ENCODE measurements at regions not wholly inside any gene's neighbourhood (a gene's known extent, or its start where the extent isn't known, plus 50 kb on each side); places are given as distances from the start of the nearest gene placed in this dataset.

- WGBS (ENCODE audit: insufficient coverage), result 100% methylated on average over 3 of the region's 3 CpGs
- no peak for DNase-seq
- POLR2A ChIA-PET, result no interaction called here
- no peak overlapping the region for H3K4me3 ChIP-seq (ENCODE audit: control insufficient read depth in 1 of 7, extremely low read depth in 1 of 7, insufficient read depth in 4 of 7, low read depth in 2 of 7, low read length in 6 of 7)
- no peaks in the 10 kb centered on the region for H3K36me3 ChIP-seq (ENCODE audit: control insufficient read depth in 4 of 4, insufficient read depth in 4 of 4, low read length in 3 of 4)
- CTCF ChIA-PET, result no interaction called here
- no peaks in the 10 kb centered on the region for H3K4me1 ChIP-seq (ENCODE audit: control extremely low read depth in 1 of 4, control insufficient read depth in 4 of 4, insufficient read depth in 4 of 4, low read length in 3 of 4)
- no peak overlapping the region for H3K27ac ChIP-seq (ENCODE audit: insufficient read depth in 1 of 2, low read depth in 1 of 2, low read length in 2 of 2, poor library complexity in 1 of 2, severe bottlenecking in 2 of 2)
- H3K9me3 ChIP-seq (ENCODE audit: control extremely low read depth in 1 of 5, control insufficient read depth in 4 of 5, insufficient read depth in 2 of 5, low read depth in 1 of 5, low read length in 4 of 5), result no peaks in the 10 kb centered on the region
- H3K27me3 ChIP-seq (replicated peaks in 2 of 5; ENCODE audit: control insufficient read depth in 4 of 5, insufficient read depth in 5 of 5, low read length in 4 of 5), result no peaks in the 10 kb centered on the region
Measured at GRCh38 chr1:190738317-190738716, 260.7 kb upstream of the BRINP3 start.

- no peak overlapping the region for H3K4me3 ChIP-seq (ENCODE audit: control insufficient read depth in 1 of 7, extremely low read depth in 1 of 7, insufficient read depth in 4 of 7, low read depth in 2 of 7, low read length in 6 of 7)
- ChIA-PET CTCF (no interaction called here), POLR2A (no interaction called here)
- DNase-seq, result no peak
- no peaks in the 10 kb centered on the region for H3K36me3 ChIP-seq (ENCODE audit: control insufficient read depth in 4 of 4, insufficient read depth in 4 of 4, low read length in 3 of 4)
- no peak overlapping the region for H3K27ac ChIP-seq (ENCODE audit: insufficient read depth in 1 of 2, low read depth in 1 of 2, low read length in 2 of 2, poor library complexity in 1 of 2, severe bottlenecking in 2 of 2)
- H3K27me3 ChIP-seq (replicated peaks in 2 of 5; ENCODE audit: control insufficient read depth in 4 of 5, insufficient read depth in 5 of 5, low read length in 4 of 5), result no peaks in the 10 kb centered on the region
- H3K4me1 ChIP-seq (ENCODE audit: control extremely low read depth in 1 of 4, control insufficient read depth in 4 of 4, insufficient read depth in 4 of 4, low read length in 3 of 4), result no peaks in the 10 kb centered on the region
- WGBS (ENCODE audit: insufficient coverage), result no CpG with 5 or more reads among the region's 2 CpGs
- H3K9me3 ChIP-seq (ENCODE audit: control extremely low read depth in 1 of 5, control insufficient read depth in 4 of 5, insufficient read depth in 2 of 5, low read depth in 1 of 5, low read length in 4 of 5), result no peaks in the 10 kb centered on the region
Measured at GRCh38 chr1:190739926-190740325, 262.3 kb upstream of the BRINP3 start.

- ChIA-PET CTCF (no interaction called here), POLR2A (no interaction called here)
- Histone ChIP-seq H3K27ac (ENCODE audit: insufficient read depth in 1 of 2, low read depth in 1 of 2, low read length in 2 of 2, poor library complexity in 1 of 2, severe bottlenecking in 2 of 2) (no peak overlapping the region), H3K36me3 (ENCODE audit: control insufficient read depth in 4 of 4, insufficient read depth in 4 of 4, low read length in 3 of 4) (no peaks in the 10 kb centered on the region), H3K4me3 (ENCODE audit: control insufficient read depth in 1 of 7, extremely low read depth in 1 of 7, insufficient read depth in 4 of 7, low read depth in 2 of 7, low read length in 6 of 7) (no peak overlapping the region), H3K4me1 (ENCODE audit: control extremely low read depth in 1 of 4, control insufficient read depth in 4 of 4, insufficient read depth in 4 of 4, low read length in 3 of 4) (no peaks in the 10 kb centered on the region), H3K27me3 (replicated peaks in 2 of 5; ENCODE audit: control insufficient read depth in 4 of 5, insufficient read depth in 5 of 5, low read length in 4 of 5) (no peaks in the 10 kb centered on the region), H3K9me3 (ENCODE audit: control extremely low read depth in 1 of 5, control insufficient read depth in 4 of 5, insufficient read depth in 2 of 5, low read depth in 1 of 5, low read length in 4 of 5) (no peaks in the 10 kb centered on the region)
- DNase-seq, result no peak
Measured at GRCh38 chr1:190747704-190748103, 270.0 kb upstream of the BRINP3 start.

GRCh38 chr1:190752131-190752530, 274.5 kb upstream of the BRINP3 start:
- WGBS (ENCODE audit: insufficient coverage), result 100% methylated on average over 1 of the region's 2 CpGs
- ChIA-PET POLR2A (no interaction called here), CTCF (interaction anchor here (1.0 kb wide), 1 partner anchor 10 kb away, joined by 3 read pairs; no protein-coding TSS in a partner anchor)

GRCh38 chr1:190754666-190755065, 277.0 kb upstream of the BRINP3 start:
- Histone ChIP-seq H3K9me3 (ENCODE audit: control extremely low read depth in 1 of 5, control insufficient read depth in 4 of 5, insufficient read depth in 2 of 5, low read depth in 1 of 5, low read length in 4 of 5) (no peaks in the 10 kb centered on the region), H3K4me3 (ENCODE audit: control insufficient read depth in 1 of 7, extremely low read depth in 1 of 7, insufficient read depth in 4 of 7, low read depth in 2 of 7, low read length in 6 of 7) (no peak overlapping the region), H3K4me1 (ENCODE audit: control extremely low read depth in 1 of 4, control insufficient read depth in 4 of 4, insufficient read depth in 4 of 4, low read length in 3 of 4) (no peaks in the 10 kb centered on the region), H3K27ac (ENCODE audit: insufficient read depth in 1 of 2, low read depth in 1 of 2, low read length in 2 of 2, poor library complexity in 1 of 2, severe bottlenecking in 2 of 2) (no peak overlapping the region), H3K36me3 (ENCODE audit: control insufficient read depth in 4 of 4, insufficient read depth in 4 of 4, low read length in 3 of 4) (no peaks in the 10 kb centered on the region), H3K27me3 (replicated peaks in 2 of 5; ENCODE audit: control insufficient read depth in 4 of 5, insufficient read depth in 5 of 5, low read length in 4 of 5) (no peaks in the 10 kb centered on the region)
- ChIA-PET CTCF (no interaction called here), POLR2A (no interaction called here)
- peak; percentile 55 to 72 (median 70) for DNase-seq
- WGBS (ENCODE audit: insufficient coverage), result no CpG with 5 or more reads among the region's 1 CpG

More at GRCh38 chr1:190752131-190752530, 274.5 kb upstream of the BRINP3 start:
- no peak overlapping the region for H3K27ac ChIP-seq (ENCODE audit: insufficient read depth in 1 of 2, low read depth in 1 of 2, low read length in 2 of 2, poor library complexity in 1 of 2, severe bottlenecking in 2 of 2)
- H3K36me3 ChIP-seq (ENCODE audit: control insufficient read depth in 4 of 4, insufficient read depth in 4 of 4, low read length in 3 of 4), result no peaks in the 10 kb centered on the region
- no peak overlapping the region for H3K4me3 ChIP-seq (ENCODE audit: control insufficient read depth in 1 of 7, extremely low read depth in 1 of 7, insufficient read depth in 4 of 7, low read depth in 2 of 7, low read length in 6 of 7)
- H3K9me3 ChIP-seq (ENCODE audit: control extremely low read depth in 1 of 5, control insufficient read depth in 4 of 5, insufficient read depth in 2 of 5, low read depth in 1 of 5, low read length in 4 of 5), result no peaks in the 10 kb centered on the region
- no peaks in the 10 kb centered on the region for H3K27me3 ChIP-seq (replicated peaks in 2 of 5; ENCODE audit: control insufficient read depth in 4 of 5, insufficient read depth in 5 of 5, low read length in 4 of 5)
- H3K4me1 ChIP-seq (ENCODE audit: control extremely low read depth in 1 of 4, control insufficient read depth in 4 of 4, insufficient read depth in 4 of 4, low read length in 3 of 4), result no peaks in the 10 kb centered on the region
- DNase-seq, result no peak

GRCh38 chr1:190759807-190760206, 282.1 kb upstream of the BRINP3 start:
- Histone ChIP-seq H3K4me1 (ENCODE audit: control extremely low read depth in 1 of 4, control insufficient read depth in 4 of 4, insufficient read depth in 4 of 4, low read length in 3 of 4) (no peaks in the 10 kb centered on the region), H3K27ac (ENCODE audit: insufficient read depth in 1 of 2, low read depth in 1 of 2, low read length in 2 of 2, poor library complexity in 1 of 2, severe bottlenecking in 2 of 2) (no peak overlapping the region), H3K36me3 (ENCODE audit: control insufficient read depth in 4 of 4, insufficient read depth in 4 of 4, low read length in 3 of 4) (no peaks in the 10 kb centered on the region), H3K4me3 (ENCODE audit: control insufficient read depth in 1 of 7, extremely low read depth in 1 of 7, insufficient read depth in 4 of 7, low read depth in 2 of 7, low read length in 6 of 7) (no peak overlapping the region), H3K9me3 (ENCODE audit: control extremely low read depth in 1 of 5, control insufficient read depth in 4 of 5, insufficient read depth in 2 of 5, low read depth in 1 of 5, low read length in 4 of 5) (no peaks in the 10 kb centered on the region), H3K27me3 (replicated peaks in 2 of 5; ENCODE audit: control insufficient read depth in 4 of 5, insufficient read depth in 5 of 5, low read length in 4 of 5) (no peaks in the 10 kb centered on the region)
- DNase-seq, result peak in 2 of 3 donors; percentile 13 to 31
- ChIA-PET POLR2A (no interaction called here), CTCF (no interaction called here)

- DNase-seq, result no peak
- Histone ChIP-seq H3K9me3 (ENCODE audit: control extremely low read depth in 1 of 5, control insufficient read depth in 4 of 5, insufficient read depth in 2 of 5, low read depth in 1 of 5, low read length in 4 of 5) (no peaks in the 10 kb centered on the region), H3K27me3 (replicated peaks in 2 of 5; ENCODE audit: control insufficient read depth in 4 of 5, insufficient read depth in 5 of 5, low read length in 4 of 5) (no peaks in the 10 kb centered on the region), H3K27ac (ENCODE audit: insufficient read depth in 1 of 2, low read depth in 1 of 2, low read length in 2 of 2, poor library complexity in 1 of 2, severe bottlenecking in 2 of 2) (no peak overlapping the region), H3K4me3 (ENCODE audit: control insufficient read depth in 1 of 7, extremely low read depth in 1 of 7, insufficient read depth in 4 of 7, low read depth in 2 of 7, low read length in 6 of 7) (no peak overlapping the region), H3K4me1 (ENCODE audit: control extremely low read depth in 1 of 4, control insufficient read depth in 4 of 4, insufficient read depth in 4 of 4, low read length in 3 of 4) (no peaks in the 10 kb centered on the region), H3K36me3 (ENCODE audit: control insufficient read depth in 4 of 4, insufficient read depth in 4 of 4, low read length in 3 of 4) (no peaks in the 10 kb centered on the region)
- ChIA-PET POLR2A (no interaction called here), CTCF (interaction anchor here (1.4 kb wide), 1 partner anchor 10 kb away, joined by 3 read pairs; no protein-coding TSS in a partner anchor)
- WGBS (ENCODE audit: insufficient coverage), result 100% methylated on average over 2 of the region's 3 CpGs
Measured at GRCh38 chr1:190762325-190762724, 284.7 kb upstream of the BRINP3 start.
